Right atrium auricular region (tissue), 2 donors: ENCODE measurements at regions not wholly inside any gene's neighbourhood (a gene's known extent, or its start where the extent isn't known, plus 50 kb on each side); places are given as distances from the start of the nearest gene placed in this dataset.

Source experiments
- DNase-seq: peaks from one replicate; pipeline ENCODE4 v3.0.0-alpha.2; 2019; ENCODE audit warnings: low spot score
- H3K27ac ChIP-seq, 2 donors: fragments of 200-600 bp; sonication (generic); 1 replicate in 1 of 2; 2 replicates in 1 of 2; pipeline ENCODE4 v1.5.1; 2016 to 2019
- H3K27me3 ChIP-seq, 2 donors: fragments of 200-600 bp; sonication (generic); one replicate each; pipeline versions ENCODE4 v1.5.1 to v1.6.0; 2017 to 2019
- H3K36me3 ChIP-seq: fragments of 200-600 bp; sonication (generic); one replicate; pipeline ENCODE4 v1.5.1; 2016
- H3K4me1 ChIP-seq, 2 donors: fragments of 200-600 bp; sonication (generic); one replicate each; pipeline versions ENCODE4 v1.5.1 to v1.6.0; 2017 to 2019
- H3K4me3 ChIP-seq, 2 donors: fragments of 200-600 bp; sonication (generic); 1 replicate in 1 of 2; 2 replicates in 1 of 2; pipeline ENCODE4 v1.5.1; 2017 to 2019; ENCODE audit warnings: mild to moderate bottlenecking in 1 of 2, moderate library complexity in 1 of 2
- H3K9me3 ChIP-seq, 2 donors: fragments of 200-600 bp; sonication (generic); one replicate each; pipeline ENCODE4 v1.5.1; 2019
- TF ChIP-seq, protein P1 (sequence below), 2 donors: fragments of 200-600 bp; sonication (generic); IDR thresholded peaks; one replicate each; pipeline ENCODE4 v1.5.1; 2019; ENCODE audit warnings: antibody characterized with exemption in 2 of 2

GRCh38 chr15:94119298-94119811 lies 112.0 kb upstream of the MCTP2 start:
- no peaks in the 10 kb centered on the region for H3K27me3 ChIP-seq
- H3K9me3 ChIP-seq, result no peaks in the 10 kb centered on the region
- no peak overlapping the region for H3K4me3 ChIP-seq
- DNase-seq, result no peak
- TF ChIP-seq, protein P1, sequence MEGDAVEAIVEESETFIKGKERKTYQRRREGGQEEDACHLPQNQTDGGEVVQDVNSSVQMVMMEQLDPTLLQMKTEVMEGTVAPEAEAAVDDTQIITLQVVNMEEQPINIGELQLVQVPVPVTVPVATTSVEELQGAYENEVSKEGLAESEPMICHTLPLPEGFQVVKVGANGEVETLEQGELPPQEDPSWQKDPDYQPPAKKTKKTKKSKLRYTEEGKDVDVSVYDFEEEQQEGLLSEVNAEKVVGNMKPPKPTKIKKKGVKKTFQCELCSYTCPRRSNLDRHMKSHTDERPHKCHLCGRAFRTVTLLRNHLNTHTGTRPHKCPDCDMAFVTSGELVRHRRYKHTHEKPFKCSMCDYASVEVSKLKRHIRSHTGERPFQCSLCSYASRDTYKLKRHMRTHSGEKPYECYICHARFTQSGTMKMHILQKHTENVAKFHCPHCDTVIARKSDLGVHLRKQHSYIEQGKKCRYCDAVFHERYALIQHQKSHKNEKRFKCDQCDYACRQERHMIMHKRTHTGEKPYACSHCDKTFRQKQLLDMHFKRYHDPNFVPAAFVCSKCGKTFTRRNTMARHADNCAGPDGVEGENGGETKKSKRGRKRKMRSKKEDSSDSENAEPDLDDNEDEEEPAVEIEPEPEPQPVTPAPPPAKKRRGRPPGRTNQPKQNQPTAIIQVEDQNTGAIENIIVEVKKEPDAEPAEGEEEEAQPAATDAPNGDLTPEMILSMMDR (IDR thresholded peaks at IDR 0.05), result no peak
- no peaks in the 10 kb centered on the region for H3K4me1 ChIP-seq
- H3K27ac ChIP-seq, result peak overlapping the region; percentile 45 to 74
- H3K36me3 ChIP-seq, result no peaks in the 10 kb centered on the region

DNA sequence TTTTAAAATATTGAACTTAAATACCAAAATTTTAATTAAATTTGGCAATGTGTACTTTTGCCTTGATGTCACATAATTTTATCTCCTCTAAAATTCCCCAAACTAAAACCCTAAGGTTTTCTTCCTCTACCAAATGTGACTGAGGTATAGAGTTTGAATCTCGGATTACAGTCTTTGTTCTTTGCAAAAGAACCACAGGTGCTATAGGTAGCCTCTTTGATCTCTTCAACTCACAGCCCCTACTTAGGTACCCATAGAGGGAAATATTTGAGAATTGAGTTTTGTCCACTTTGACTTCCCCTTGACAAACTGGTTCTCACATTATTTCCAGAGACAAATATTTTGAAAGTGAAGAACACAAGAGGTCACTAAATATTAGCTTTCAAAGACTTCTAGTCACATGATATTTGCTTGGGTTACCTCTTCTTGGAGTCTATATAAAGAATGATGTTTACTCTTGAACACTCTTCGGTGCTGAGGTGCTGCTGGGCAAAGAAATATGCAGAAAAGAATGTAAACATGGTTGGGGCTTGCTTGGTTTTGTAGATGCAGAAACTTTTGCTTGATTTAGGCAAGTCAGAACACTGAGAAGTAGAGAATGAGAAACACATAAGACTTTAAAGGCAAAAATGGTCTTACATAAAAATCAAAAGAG lies 120.8 kb upstream of the MCTP2 start:
- Histone ChIP-seq H3K4me3 (no peak overlapping the region), H3K27me3 (no peaks in the 10 kb centered on the region), H3K36me3 (no peaks in the 10 kb centered on the region), H3K4me1 (no peaks in the 10 kb centered on the region), H3K9me3 (no peaks in the 10 kb centered on the region), H3K27ac (no peak overlapping the region)
- TF ChIP-seq, protein P1 (IDR thresholded peaks at IDR 0.05), result no peak
- no peak for DNase-seq

DNA sequence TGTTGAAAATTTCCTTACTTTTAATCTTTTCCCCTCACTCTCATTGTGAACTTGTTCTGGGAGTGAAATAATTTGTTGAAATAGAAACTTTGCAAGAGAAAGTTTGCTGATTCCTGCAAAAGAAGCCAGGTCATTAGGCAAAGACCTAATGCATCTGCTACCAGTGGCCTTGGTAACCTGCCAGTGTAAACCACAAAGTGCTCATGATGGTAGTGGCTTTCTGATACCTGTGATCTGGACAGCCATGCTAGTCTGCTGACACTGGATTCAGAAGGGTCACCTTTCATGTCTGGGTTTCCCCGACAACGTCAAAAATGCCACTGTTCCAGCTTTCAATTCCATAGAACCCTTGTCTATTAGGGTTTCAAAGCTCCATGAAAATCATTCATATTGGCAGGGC lies 123.7 kb upstream of the MCTP2 start:
- no peak overlapping the region for H3K4me3 ChIP-seq
- TF ChIP-seq, protein P1 (IDR thresholded peaks at IDR 0.05), result no peak
- H3K4me1 ChIP-seq, result no peaks in the 10 kb centered on the region
- H3K27me3 ChIP-seq, result no peaks in the 10 kb centered on the region
- no peaks in the 10 kb centered on the region for H3K36me3 ChIP-seq
- H3K27ac ChIP-seq, result no peak overlapping the region
- no peaks in the 10 kb centered on the region for H3K9me3 ChIP-seq
- no peak for DNase-seq

GRCh38 chr15:94105760-94106159 lies 125.6 kb upstream of the MCTP2 start:
- H3K4me3 ChIP-seq, result no peak overlapping the region
- no peak for DNase-seq
- no peaks in the 10 kb centered on the region for H3K36me3 ChIP-seq
- H3K27ac ChIP-seq, result no peak overlapping the region
- no peaks in the 10 kb centered on the region for H3K9me3 ChIP-seq
- H3K27me3 ChIP-seq, result no peaks in the 10 kb centered on the region
- TF ChIP-seq, protein P1 (IDR thresholded peaks at IDR 0.05), result no peak
- no peaks in the 10 kb centered on the region for H3K4me1 ChIP-seq

DNA sequence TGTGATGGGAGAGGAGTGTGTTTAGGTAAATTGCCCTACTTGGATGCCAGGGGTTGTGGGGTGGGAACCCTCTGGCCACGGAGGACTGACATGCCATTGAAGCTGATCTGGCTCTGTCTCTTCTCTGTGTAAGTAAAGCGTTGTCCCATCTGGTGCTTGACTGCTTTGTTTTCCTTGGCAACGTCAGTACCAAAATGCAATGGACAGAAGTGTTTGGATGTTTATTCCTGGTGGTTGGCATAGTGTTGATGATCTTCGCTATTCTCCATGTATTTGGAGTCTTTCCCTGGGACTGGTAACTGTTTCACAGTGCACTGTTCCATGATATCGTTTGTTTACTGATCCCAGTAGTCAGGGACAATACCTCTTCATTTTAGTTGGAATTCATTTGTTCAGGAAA lies 130.5 kb upstream of the MCTP2 start:
- H3K27ac ChIP-seq, result no peak overlapping the region
- no peaks in the 10 kb centered on the region for H3K9me3 ChIP-seq
- TF ChIP-seq, protein P1 (IDR thresholded peaks at IDR 0.05), result no peak

GRCh38 chr15:94099574-94099960 lies 131.8 kb upstream of the MCTP2 start:
- DNase-seq, result no peak
- Histone ChIP-seq H3K4me1 (no peaks in the 10 kb centered on the region), H3K4me3 (no peak overlapping the region), H3K9me3 (no peaks in the 10 kb centered on the region), H3K27me3 (no peaks in the 10 kb centered on the region), H3K36me3 (no peaks in the 10 kb centered on the region), H3K27ac (no peak overlapping the region)
- TF ChIP-seq, protein P1 (IDR thresholded peaks at IDR 0.05), result no peak

More for the DNA sequence above, 130.5 kb upstream of the MCTP2 start:
- DNase-seq, result no peak
- Histone ChIP-seq H3K27me3 (no peaks in the 10 kb centered on the region), H3K4me3 (no peak overlapping the region), H3K36me3 (no peaks in the 10 kb centered on the region), H3K4me1 (no peaks in the 10 kb centered on the region)
